Testis (tissue), 2 donors: ENCODE measurements at regions not wholly inside any gene's neighbourhood (a gene's known extent, or its start where the extent isn't known, plus 50 kb on each side); places are given as distances from the start of the nearest gene placed in this dataset.
"Not testable (repeated sequence)": the region's sequence is repeated elsewhere in the genome, so short reads cannot be mapped to it uniquely, and the experiment has no call there.

Experiments used
- DNase-seq: peaks from one replicate; pipeline ENCODE4 v3.0.0-alpha.2; 2019
- H3K27ac ChIP-seq, 2 donors: fragments of 200-600 bp; sonication (generic); one replicate each; pipeline ENCODE4 v1.5.1; 2019
- H3K27me3 ChIP-seq: fragments of 200-600 bp; sonication (generic); one replicate; pipeline ENCODE4 v1.5.1; 2019
- H3K36me3 ChIP-seq: fragments of 200-600 bp; sonication (generic); one replicate; pipeline ENCODE4 v1.5.1; 2017; ENCODE audit warnings: low read depth; ENCODE audit errors: missing control alignments
- H3K4me1 ChIP-seq: fragments of 200-600 bp; sonication (generic); one replicate; pipeline ENCODE4 v1.5.1; 2019
- H3K4me3 ChIP-seq, 2 donors: fragments of 200-600 bp; sonication (generic); one replicate each; pipeline ENCODE4 v1.5.1; 2017 to 2019
- H3K9me3 ChIP-seq: fragments of 200-600 bp; sonication (generic); one replicate; pipeline ENCODE4 v1.5.1; 2017
- POLR2A ChIP-seq: fragments of 450-650 bp; IDR thresholded peaks from one replicate; pipeline ENCODE4 v1.6.1; 2017; ENCODE audit warnings: antibody characterized with exemption, mild to moderate bottlenecking, moderate library complexity
- WGBS, 2 donors: methylation state at CpG; one replicate each; pipeline ENCODE4 v1.1.5; 2018; 5-methylcytosine and 5-hydroxymethylcytosine counted together
- intact Hi-C: fragments of 100-400 bp; cut with DNase I; formaldehyde crosslinking; loops from one replicate; pipeline ENCODE4 v1.15.1; 2023; ENCODE audit warnings: low total_unique reads
- TF ChIP-seq, protein P1 (sequence below), 3 experiments: fragments of 450-650 bp in 2 of 3; fragments of 200-600 bp in 1 of 3; sonication (generic) in 1 of 3; IDR thresholded peaks; one replicate each; pipeline ENCODE4 v1.5.1; 2016 to 2019; ENCODE audit warnings: antibody characterized with exemption in 3 of 3, mild to moderate bottlenecking in 2 of 3, moderate library complexity in 1 of 3

DNA sequence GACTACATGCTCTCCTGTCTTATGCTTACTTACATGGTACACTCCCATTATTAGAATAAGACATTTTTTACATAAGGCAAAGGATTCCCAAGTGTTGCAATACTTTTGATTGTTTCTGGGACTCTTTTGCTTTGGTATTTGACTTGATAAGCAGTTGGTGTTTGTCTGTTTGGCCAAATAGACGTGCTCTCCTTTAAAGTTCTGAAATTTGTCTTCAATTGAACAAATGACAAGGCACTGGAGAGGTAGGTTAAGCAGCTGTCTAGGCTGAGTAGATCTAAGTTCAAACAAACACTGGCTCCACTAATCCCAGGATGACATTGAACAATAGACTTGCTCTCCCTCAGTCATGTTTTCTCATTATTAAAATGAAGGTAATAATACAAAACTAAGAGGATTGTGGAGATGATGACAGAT is 430.5 kb downstream of the STK39 start:
- Histone ChIP-seq H3K9me3 (no peaks in the 10 kb centered on the region), H3K27ac (no peak overlapping the region), H3K36me3 (no peaks in the 10 kb centered on the region), H3K27me3 (no peaks in the 10 kb centered on the region), H3K4me1 (no peaks in the 10 kb centered on the region), H3K4me3 (no peak overlapping the region)
- no peak for DNase-seq
- 59 to 63% methylated on average over 1 of the region's 1 CpG for WGBS, 2 donors
- TF ChIP-seq, protein P1, sequence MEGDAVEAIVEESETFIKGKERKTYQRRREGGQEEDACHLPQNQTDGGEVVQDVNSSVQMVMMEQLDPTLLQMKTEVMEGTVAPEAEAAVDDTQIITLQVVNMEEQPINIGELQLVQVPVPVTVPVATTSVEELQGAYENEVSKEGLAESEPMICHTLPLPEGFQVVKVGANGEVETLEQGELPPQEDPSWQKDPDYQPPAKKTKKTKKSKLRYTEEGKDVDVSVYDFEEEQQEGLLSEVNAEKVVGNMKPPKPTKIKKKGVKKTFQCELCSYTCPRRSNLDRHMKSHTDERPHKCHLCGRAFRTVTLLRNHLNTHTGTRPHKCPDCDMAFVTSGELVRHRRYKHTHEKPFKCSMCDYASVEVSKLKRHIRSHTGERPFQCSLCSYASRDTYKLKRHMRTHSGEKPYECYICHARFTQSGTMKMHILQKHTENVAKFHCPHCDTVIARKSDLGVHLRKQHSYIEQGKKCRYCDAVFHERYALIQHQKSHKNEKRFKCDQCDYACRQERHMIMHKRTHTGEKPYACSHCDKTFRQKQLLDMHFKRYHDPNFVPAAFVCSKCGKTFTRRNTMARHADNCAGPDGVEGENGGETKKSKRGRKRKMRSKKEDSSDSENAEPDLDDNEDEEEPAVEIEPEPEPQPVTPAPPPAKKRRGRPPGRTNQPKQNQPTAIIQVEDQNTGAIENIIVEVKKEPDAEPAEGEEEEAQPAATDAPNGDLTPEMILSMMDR (IDR thresholded peaks at IDR 0.05): no peak
- no peak for TF ChIP-seq POLR2A
- intact Hi-C loops: no loop called here

DNA sequence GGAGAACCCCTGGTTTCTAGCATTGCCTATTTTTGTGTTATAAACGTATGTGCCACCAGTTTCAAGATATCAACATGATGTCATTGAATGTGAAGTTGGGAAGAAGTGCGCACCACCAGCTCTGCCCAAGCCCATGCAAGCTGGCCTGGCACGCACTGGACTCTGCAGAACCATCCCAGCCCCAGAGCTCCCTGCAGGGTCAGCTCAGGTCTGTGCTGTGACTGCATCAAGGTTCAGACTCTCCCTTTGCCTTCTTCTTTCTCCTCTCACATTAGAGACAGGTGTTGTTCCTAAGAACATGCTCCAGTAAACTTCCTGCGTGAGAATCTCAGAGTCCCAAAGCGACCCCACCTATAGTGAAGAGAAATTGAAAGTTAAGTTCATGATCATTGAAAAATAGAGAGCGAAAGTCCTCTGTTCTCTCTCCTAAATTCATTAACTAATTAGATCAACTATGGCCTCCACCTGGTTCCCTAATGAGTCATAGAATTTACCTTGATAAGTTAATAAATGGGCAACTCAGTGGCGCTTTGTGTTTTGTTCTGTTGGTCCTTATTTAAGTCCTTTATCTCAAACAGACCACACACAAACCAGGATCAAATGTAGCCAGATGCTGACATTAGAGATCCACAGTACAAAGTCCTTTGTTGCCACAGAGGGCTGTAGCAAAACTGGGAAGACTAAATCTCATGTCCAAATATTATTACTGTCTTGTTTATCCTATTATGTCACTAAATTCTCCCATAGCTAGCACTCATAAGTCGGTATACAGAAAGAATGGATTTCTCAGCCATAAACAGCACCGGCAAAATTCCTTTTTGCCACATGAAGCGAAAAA is 432.3 kb downstream of the STK39 start:
- Histone ChIP-seq H3K4me3 (no peak overlapping the region), H3K4me1 (no peaks in the 10 kb centered on the region), H3K27me3 (no peaks in the 10 kb centered on the region), H3K36me3 (no peaks in the 10 kb centered on the region), H3K27ac (no peak overlapping the region), H3K9me3 (no peaks in the 10 kb centered on the region)
- DNase-seq: no peak
- 83 to 86% methylated on average over 10 of the region's 10 CpGs for WGBS, 2 donors
- intact Hi-C loops: no loop called here
- TF ChIP-seq, protein P1 (IDR thresholded peaks at IDR 0.05): no peak
- TF ChIP-seq POLR2A: no peak

- H3K9me3 ChIP-seq, H3K27ac ChIP-seq, H3K27me3 ChIP-seq, intact Hi-C loops, DNase-seq, H3K36me3 ChIP-seq, H3K4me1 ChIP-seq, H3K4me3 ChIP-seq: not testable (repeated sequence)
- 94 to 98% methylated on average over 13 of the region's 13 CpGs for WGBS, 2 donors
These were observed 432.9 kb downstream of the STK39 start for GRCh38 chr2:167814482-167814880.

- H3K36me3 ChIP-seq, H3K4me3 ChIP-seq, H3K4me1 ChIP-seq, DNase-seq, H3K27me3 ChIP-seq, H3K27ac ChIP-seq, H3K9me3 ChIP-seq, intact Hi-C loops: not testable (repeated sequence)
- WGBS, 2 donors: 95 to 97% methylated on average over 9 of the region's 9 CpGs
These were observed 437.6 kb downstream of the STK39 start for GRCh38 chr2:167809799-167810198.

DNA sequence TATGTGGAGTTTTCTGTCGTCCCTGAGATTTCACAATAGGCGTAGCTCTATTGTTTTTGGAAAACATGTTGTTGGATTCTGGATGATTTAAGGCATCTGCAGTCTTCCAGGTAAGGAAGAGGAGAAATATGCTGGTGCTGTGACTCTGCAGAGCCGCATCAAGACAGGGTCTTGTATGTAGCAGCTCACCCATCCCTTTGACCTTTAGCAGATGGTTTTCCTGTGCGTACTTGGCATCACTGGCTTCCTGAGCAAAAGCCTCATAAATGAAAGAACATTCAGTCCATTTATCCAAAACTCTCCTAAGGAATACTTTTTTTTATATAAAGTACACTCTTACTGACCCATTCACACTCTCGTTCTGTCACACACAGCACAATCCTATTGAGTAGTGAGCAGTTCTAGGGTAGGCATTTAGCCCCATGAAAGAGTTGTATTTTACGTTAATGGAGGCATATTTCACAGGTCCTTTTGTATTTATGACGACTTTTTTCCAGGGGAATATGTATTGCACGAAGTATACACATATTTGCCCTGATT is 443.9 kb downstream of the STK39 start:
- no peaks in the 10 kb centered on the region for H3K4me1 ChIP-seq
- no peaks in the 10 kb centered on the region for H3K36me3 ChIP-seq
- no peak for DNase-seq
- H3K9me3 ChIP-seq: no peaks in the 10 kb centered on the region
- WGBS, 2 donors: 66 to 73% methylated on average over 8 of the region's 8 CpGs
- no peaks in the 10 kb centered on the region for H3K27me3 ChIP-seq
- H3K27ac ChIP-seq: no peak overlapping the region
- no peak for TF ChIP-seq POLR2A
- TF ChIP-seq, protein P1 (IDR thresholded peaks at IDR 0.05): no peak
- intact Hi-C loops: no loop called here
- no peak overlapping the region for H3K4me3 ChIP-seq
